ENCODE measurements at regions not wholly inside any gene's neighbourhood (a gene's known extent, or its start where the extent isn't known, plus 50 kb on each side); places are given as distances from the start of the nearest gene placed in this dataset.

- no peak for TF ChIP-seq CTCF (IDR thresholded peaks at IDR 0.05)
- TF ChIP-seq EP300 (IDR thresholded peaks at IDR 0.05), result no peak
- no peak for TF ChIP-seq POLR2A (IDR thresholded peaks at IDR 0.05)
Observed at GRCh38 chr4:28351102-28351501, 1490.5 kb downstream of the STIM2 start.

Measured in tibial nerve (tissue), 4 donors.